ENCODE measurements at regions not wholly inside any gene's neighbourhood (a gene's known extent, or its start where the extent isn't known, plus 50 kb on each side); places are given as distances from the start of the nearest gene placed in this dataset.

- no peak for TF ChIP-seq POLR2A (IDR thresholded peaks at IDR 0.05)
- no peak for TF ChIP-seq CTCF (IDR thresholded peaks at IDR 0.05)
Observed at GRCh38 chr6:137700751-137701477, 166.1 kb upstream of the TNFAIP3 start.
